WTC11 (cell line): ENCODE measurements at regions not wholly inside any gene's neighbourhood (a gene's known extent, or its start where the extent isn't known, plus 50 kb on each side); places are given as distances from the start of the nearest gene placed in this dataset.

Experiments used
- ELF4 ChIP-seq: sonication (generic); formaldehyde crosslinking; IDR thresholded peaks from 2 replicates; pipeline ENCODE4 v1.8.1; 2022; ENCODE audit warnings: low read depth, mild to moderate bottlenecking, moderate library complexity, missing genetic modification reagents
- FOXP1 ChIP-seq: sonication (generic); formaldehyde crosslinking; IDR thresholded peaks from 2 replicates; pipeline ENCODE4 v1.8.0; 2022; ENCODE audit warnings: missing genetic modification reagents, mild to moderate bottlenecking, moderate library complexity, borderline replicate concordance
- SP1 ChIP-seq: sonication (generic); formaldehyde crosslinking; conservative IDR thresholded peaks from 2 replicates; pipeline ENCODE4 v1.8.1; 2022; ENCODE audit warnings: missing genetic modification reagents
- TF ChIP-seq, protein P1 (sequence below): sonication (generic); formaldehyde crosslinking; IDR thresholded peaks from 2 replicates; pipeline ENCODE4 v1.8.1; 2023; ENCODE audit warnings: mild to moderate bottlenecking, missing genetic modification reagents, moderate library complexity
- TF ChIP-seq, protein P2 (sequence below): fragments of 200-600 bp; IDR thresholded peaks from 2 replicates; pipeline ENCODE4 v1.8.0; 2022; ENCODE audit warnings: antibody characterized with exemption

DNA sequence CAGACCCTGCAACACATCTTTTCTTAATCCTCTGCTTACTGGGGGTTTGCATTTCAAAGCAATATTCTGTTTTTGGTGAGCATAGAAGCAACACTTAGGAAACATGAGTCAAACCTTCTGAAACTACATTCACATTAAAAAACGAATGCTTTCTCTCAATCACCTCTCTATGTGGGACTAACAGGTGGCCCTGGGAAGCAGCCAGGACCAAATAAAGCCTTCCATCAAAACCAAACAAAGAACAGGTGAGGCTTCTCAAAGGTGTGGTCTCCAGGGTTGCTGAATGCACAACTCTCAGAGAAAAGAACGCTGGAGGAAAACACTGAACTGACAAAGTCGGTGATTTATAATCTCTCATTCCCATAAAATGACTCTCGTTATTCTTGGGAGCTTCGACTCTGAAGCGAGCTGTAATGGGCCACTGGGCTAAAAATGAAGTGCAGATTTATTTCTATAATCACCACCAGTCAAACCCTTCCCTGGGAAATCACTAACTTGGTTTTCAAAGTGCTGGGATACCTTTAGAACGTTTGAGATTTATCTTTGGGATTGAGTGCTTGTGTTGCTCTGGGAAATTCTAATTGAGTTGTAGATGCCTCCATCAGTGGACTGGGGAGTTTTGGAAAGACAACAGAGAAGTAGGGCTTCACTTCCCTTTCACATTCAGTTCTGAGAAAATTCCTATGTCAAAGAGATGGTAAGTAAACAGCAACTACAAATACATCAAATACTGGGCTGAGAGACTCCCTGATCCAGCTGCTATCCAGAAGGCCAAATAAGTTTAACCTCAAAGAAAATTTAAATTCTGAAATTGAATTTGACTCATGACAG, 262.0 kb upstream of the TMPO start:
- TF ChIP-seq, protein P1, sequence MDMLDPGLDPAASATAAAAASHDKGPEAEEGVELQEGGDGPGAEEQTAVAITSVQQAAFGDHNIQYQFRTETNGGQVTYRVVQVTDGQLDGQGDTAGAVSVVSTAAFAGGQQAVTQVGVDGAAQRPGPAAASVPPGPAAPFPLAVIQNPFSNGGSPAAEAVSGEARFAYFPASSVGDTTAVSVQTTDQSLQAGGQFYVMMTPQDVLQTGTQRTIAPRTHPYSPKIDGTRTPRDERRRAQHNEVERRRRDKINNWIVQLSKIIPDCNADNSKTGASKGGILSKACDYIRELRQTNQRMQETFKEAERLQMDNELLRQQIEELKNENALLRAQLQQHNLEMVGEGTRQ (CRISPR knock-in tag), result no peak
- TF ChIP-seq SP1 (no peak), FOXP1 (CRISPR knock-in tag) (no peak), ELF4 (CRISPR knock-in tag) (no peak)
- TF ChIP-seq, protein P2, sequence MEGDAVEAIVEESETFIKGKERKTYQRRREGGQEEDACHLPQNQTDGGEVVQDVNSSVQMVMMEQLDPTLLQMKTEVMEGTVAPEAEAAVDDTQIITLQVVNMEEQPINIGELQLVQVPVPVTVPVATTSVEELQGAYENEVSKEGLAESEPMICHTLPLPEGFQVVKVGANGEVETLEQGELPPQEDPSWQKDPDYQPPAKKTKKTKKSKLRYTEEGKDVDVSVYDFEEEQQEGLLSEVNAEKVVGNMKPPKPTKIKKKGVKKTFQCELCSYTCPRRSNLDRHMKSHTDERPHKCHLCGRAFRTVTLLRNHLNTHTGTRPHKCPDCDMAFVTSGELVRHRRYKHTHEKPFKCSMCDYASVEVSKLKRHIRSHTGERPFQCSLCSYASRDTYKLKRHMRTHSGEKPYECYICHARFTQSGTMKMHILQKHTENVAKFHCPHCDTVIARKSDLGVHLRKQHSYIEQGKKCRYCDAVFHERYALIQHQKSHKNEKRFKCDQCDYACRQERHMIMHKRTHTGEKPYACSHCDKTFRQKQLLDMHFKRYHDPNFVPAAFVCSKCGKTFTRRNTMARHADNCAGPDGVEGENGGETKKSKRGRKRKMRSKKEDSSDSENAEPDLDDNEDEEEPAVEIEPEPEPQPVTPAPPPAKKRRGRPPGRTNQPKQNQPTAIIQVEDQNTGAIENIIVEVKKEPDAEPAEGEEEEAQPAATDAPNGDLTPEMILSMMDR, result no peak
